GM21528 (cell line): ENCODE measurements at regions not wholly inside any gene's neighbourhood (a gene's known extent, or its start where the extent isn't known, plus 50 kb on each side); places are given as distances from the start of the nearest gene placed in this dataset.
"Not testable (repeated sequence)": the region's sequence is repeated elsewhere in the genome, so short reads cannot be mapped to it uniquely, and the experiment has no call there.

Source experiments
- ATAC-seq: cut with Tn5 transposase; IDR thresholded peaks from one replicate; pipeline ENCODE4 v1.9.1; 2021; ENCODE audit warnings: mild to moderate bottlenecking, moderate library complexity; ENCODE audit not compliant: unreplicated experiment, low FRiP score

DNA sequence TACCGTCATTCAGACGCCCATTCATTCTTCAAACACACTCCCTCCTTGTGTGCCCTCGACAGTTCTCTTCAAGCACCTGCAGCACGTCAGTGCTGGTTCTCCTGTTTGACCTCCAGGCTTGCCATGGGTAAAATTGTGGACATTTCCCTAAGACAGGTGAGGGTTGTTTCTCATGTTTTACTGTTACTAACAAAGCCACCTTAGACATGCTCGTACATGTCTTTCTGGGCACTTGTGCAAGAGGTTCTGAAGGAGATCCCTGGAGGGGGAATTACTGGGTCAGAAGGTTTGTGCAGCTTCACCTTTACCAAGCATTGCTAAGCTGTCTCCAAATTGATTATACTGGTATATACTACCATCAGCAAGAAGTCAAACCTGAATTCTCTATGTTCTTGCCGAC lies 189.7 kb upstream of the TMEM45B start:
- no peak for ATAC-seq

DNA sequence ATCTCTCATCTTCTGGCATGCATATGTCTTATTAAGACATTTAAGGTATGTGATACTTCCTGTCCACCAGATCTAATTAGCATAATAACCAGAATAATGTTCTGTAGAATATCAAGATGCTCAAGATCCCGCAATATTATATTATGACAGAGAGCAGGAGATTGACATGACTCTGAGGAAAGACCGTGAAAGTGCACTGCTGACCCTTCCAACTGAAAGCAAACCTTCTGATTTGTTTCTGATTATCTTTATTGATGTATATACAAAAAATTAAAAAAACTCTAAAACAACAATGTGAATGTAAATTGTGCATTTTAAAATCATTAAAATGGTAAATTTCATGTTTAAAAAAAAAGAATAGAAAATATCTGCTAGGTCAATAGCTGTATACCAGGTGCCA lies 184.4 kb upstream of the TMEM45B start:
- ATAC-seq, result no peak

GRCh38 chr11:129636926-129637325 lies 178.7 kb upstream of the TMEM45B start:
- ATAC-seq, result no peak

DNA sequence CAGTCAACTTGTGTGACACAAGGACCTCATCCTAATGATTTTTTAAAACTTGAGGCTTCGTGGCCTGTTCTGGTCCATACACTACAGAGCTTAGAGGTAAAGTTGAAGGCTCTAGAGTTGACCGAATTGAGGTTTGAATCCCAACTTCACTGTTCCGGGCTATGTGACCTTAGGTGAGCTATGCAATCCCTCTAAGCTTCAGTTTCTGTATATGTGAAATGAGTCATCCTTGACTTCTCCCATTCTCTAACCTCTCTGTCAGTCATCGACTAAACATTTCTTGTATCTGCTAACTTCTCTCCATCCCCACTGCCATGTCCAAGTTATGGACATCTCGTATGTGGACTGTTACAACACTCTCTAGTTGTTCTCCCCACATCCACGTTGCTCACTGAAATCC lies 178.2 kb upstream of the TMEM45B start:
- ATAC-seq, result no peak

DNA sequence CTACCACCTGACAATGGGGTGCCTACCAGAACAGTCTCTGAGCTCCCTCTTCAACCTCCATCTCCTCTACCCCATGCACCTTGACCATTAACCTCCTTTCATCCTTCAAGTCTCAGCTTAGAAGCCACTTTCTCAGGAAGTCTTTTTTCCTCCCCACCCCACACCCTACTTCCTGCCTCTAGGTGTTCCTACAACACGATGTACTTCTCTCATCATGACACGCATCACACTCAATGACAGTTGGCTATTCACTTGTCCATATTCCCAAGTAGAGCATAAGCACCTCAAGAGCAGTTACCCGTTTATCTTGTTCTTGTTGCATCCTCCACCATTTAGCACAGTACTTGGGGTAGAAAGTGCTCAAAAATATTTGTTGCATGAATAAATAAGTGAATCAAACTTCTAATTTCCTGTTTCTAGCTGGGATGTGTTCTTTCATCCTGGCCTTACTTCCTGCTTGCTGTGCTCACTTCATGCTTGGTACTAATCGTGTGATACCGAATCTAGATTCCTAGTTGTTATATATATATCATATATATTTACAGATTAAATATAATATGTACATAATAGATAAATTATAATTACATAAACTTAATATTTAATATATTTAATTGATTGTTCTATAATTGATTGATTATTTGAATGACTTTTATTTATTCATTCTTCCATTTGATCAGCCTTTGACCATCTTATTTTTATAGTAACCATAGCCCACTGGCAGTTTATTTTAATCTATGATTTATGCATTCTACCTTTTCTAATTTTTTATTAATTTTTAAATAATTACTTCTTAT lies 177.5 kb upstream of the TMEM45B start:
- no peak for ATAC-seq

DNA sequence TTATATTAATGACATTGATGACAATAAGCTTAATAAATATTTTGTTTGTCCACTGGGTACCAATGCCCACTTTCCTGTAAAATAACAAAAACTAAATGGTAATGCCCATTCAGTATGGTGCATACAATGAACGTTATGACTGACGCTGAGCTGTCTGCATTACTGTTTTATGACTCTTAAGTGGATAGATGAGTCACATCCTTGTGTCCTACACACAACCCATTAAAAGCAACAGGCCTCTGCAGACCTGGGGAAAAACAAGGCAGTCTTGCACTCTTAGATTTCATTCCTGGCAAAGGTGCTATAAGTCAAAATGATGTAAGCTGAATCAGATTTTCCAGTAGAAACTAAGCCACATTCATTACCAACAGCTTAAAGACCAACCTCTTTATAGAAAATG lies 176.3 kb upstream of the TMEM45B start:
- no peak for ATAC-seq

GRCh38 chr11:129640671-129641070 lies 175.0 kb upstream of the TMEM45B start:
- ATAC-seq, result no peak

DNA sequence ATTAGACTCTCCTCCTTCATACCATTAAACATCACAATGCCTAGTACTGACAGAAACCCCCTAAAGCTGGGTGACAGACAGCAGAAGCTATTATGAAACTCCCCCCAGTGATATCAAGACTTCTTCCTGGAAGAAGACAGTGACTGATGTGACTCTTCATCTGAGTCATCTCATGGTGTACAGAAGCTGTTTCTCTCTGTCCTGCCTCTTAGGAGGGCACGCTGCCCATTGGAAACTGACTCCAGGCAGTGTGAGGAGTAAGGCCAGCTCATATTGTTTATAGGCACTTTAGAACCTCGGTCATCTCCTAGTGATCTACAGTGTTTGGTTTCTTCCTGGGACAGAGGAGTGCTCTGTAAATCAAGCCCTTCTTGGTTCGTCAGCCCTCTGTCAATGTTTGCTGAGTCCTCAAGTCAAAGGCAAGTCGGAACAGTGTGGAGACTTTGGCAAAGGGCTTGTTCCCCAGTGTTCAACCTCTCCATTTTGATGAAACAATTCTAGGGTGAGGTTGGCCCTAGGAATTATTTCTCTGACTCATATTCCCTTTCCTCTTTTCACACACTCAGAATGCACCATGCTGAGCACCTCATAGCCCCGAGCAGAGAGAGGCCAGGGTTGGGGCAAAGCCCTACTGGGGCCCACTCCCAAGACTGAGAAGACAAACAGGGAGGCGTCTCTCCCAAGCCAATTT lies 172.5 kb upstream of the TMEM45B start:
- ATAC-seq, result no peak

GRCh38 chr11:129644326-129644725 lies 171.3 kb upstream of the TMEM45B start:
- no peak for ATAC-seq

DNA sequence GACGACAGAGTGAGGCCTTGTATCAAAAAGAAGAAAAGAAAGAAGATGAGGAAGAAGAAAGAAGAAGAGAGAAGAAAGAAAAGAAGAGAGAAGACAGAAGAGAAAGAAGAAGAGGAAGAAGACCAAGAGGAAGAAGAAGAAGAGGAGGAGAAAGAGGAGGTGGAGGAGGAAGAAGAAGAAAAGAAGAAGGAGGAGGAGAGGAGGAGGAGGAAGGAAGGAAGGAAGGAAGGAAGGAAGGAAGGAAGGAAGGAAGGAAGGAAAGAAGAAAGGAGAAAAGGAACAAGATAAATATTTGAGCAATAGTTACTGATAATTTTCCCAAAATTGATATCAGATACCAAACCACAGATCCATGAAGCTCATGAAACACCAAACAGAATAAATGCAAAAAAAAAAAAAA lies 169.7 kb upstream of the TMEM45B start:
- no peak for ATAC-seq

DNA sequence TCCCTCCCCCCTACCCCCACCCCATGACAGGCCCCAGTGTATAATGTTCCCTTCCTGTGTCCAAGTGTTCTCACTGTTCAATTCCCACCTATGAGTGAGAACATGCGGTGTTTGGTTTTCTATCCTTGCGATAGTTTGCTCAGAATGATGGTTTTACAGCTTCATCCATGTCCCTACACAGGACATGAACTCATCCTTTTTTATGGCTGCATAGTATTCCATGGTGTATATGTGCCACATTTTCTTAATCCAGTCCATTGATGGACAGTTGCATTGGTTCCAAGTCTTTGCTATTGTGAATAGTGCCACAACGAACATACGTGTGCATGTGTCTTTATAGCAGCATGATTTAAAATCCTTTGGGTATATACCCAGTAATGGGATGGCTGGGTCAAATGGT lies 165.6 kb upstream of the TMEM45B start:
- not testable (repeated sequence) for ATAC-seq

- ATAC-seq, result no peak
These were observed 162.8 kb upstream of the TMEM45B start for GRCh38 chr11:129652835-129653234.

- ATAC-seq, result no peak
These were observed 160.3 kb upstream of the TMEM45B start for GRCh38 chr11:129655247-129655832.

DNA sequence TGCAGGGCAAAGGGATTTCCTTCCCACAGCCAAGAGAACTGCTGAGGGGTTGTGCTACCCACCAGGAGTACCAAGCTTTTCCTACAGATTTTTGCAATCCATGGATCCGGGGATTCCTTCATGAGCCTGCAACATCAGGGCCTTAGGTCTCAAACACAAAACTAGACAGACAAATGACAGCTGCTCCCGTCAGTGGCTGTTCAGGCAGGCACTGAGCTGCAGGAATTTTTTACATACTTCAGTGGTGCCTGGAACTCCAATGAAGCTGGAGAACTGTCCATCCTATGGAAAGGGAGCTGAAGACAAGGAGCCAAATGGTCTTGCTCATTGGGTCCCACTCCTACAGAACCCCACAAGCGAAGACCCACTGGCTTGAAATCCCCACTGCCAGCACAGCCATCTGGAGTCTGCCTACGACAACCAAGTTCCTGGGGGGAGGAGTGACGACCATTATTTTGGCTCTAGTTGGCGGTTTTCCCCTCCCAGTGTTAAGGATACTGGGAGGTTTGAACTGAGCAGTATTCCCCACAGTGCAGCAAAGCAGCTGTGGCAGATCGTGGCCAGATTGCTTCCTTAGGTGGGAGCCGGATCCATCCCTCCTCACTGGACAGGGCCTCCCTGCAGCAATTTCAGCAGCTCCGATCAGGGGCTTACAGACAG lies 157.7 kb upstream of the TMEM45B start:
- ATAC-seq, result no peak

GRCh38 chr11:129658526-129658867 lies 157.2 kb upstream of the TMEM45B start:
- ATAC-seq, result no peak

- no peak for ATAC-seq
These were observed 134.7 kb upstream of the TMEM45B start for GRCh38 chr11:129680907-129681306.

DNA sequence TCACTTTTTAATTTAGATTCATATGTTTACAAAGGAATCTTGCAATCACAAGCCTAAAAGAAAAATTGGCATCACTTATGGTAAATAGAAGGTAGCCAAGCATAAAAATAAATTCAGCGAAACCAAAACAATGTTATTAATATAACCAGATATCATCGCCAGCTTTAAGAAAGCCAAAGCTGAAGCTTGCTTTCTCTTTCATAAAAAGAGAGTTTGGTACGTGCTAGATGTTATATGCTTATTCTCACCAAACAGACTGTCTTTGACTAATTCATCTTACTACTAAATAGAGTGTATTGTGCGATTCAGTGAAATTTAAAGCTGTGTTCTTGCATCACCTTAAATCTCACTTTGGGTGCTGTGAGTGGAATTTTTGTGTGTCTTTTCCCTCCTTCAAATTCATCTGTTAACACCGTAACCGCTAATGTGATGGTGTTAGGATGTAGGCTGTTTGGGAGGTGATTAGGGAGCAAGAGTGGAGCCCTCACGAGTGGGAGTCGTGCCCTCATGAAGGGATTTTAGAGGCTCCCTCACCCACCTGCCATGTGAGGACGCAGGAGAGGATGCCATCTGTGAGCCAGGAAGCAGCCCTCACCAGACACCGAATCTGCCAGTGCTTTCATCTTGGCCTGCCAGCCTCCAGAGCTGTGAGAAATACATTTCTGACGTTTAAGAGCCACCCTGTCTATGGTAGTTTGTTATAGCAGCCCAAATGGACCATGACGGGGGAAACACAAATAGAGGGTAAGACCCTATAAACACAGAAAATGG lies 134.1 kb upstream of the TMEM45B start:
- ATAC-seq, result no peak

- no peak for ATAC-seq
These were observed 129.4 kb upstream of the TMEM45B start for GRCh38 chr11:129686269-129686668.

- no peak for ATAC-seq
These were observed 124.5 kb upstream of the TMEM45B start for GRCh38 chr11:129691142-129691541.

DNA sequence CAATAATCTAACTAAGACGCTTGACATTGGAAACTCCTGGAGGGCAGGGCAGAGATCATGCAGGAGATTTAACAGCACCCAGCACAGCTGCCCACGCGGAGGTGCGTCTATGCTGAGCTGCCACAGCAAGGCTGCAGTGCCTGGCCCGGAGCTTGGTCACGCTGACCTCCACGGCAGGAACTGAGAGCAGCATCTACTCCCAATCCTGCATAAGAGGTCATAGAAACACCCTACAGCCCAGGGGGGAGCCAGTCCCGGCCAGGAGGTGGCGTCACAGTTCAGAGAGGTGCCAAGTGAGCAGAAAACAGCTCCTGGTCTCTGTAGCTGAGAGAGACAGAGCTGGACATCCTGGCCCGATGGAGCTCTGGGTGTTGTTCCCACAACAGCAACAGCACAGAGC lies 121.1 kb upstream of the TMEM45B start:
- no peak for ATAC-seq

DNA sequence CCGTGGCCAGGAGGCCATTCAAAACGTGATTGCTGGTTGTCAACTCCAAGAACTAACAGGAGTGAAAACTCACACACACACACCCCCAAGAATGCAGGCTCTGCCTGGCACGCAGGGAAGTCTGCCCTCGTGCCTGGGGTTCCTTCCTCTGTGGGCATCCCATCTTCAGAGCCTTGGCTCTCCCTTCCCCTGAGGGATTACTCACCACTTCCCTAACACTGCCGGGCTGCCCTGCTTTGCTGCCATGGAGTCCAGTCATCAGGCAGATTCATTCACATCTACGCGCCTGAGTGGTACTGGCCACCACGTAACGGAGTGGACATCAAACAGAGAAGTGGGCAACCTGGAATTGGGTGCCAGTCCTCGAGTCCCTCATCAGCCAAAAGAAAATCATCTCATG lies 120.7 kb upstream of the TMEM45B start:
- ATAC-seq, result no peak
